Gastrocnemius medialis (tissue), 4 donors: ENCODE measurements at regions not wholly inside any gene's neighbourhood (a gene's known extent, or its start where the extent isn't known, plus 50 kb on each side); places are given as distances from the start of the nearest gene placed in this dataset.

Experiments used
- CTCF ChIP-seq, 5 experiments: fragments of 450-650 bp in 3 of 5; fragments of 200-600 bp in 2 of 5; sonication (generic) in 2 of 5; IDR thresholded peaks in 4 of 5; conservative IDR thresholded peaks in 1 of 5; 1 replicate in 4 of 5; 2 replicates in 1 of 5; pipeline ENCODE4 v1.5.1; 2016 to 2019; ENCODE audit warnings: antibody characterized with exemption in 5 of 5, mild to moderate bottlenecking in 3 of 5, moderate library complexity in 3 of 5
- POLR2A ChIP-seq, 2 donors: fragments of 450-650 bp; IDR thresholded peaks; one replicate each; pipeline ENCODE4 v1.6.1; 2017; ENCODE audit warnings: antibody characterized with exemption in 2 of 2, mild to moderate bottlenecking in 2 of 2, moderate library complexity in 2 of 2

- TF ChIP-seq CTCF (IDR thresholded peaks at IDR 0.05 in 4 of 5, conservative IDR thresholded peaks at IDR 0.05 in 1 of 5) (no peak), POLR2A (IDR thresholded peaks at IDR 0.05) (no peak)
Measured at GRCh38 chr1:98288494-98288893, 367.7 kb upstream of the DPYD start.
